Activated T-helper 1 cell treated with anti-CD3 and anti-CD28 coated beads, Interleukin-12 subunit alpha, Interleukin-12 subunit beta, Interleukin-2, Interleukin-4 antibody, amounts not matched to agents 30 ng/mL and 10 ng/mL and 1 ng/mL, durations not matched to agents 14 hours and 24 hours and 36 hours (primary cell): ENCODE measurements at regions not wholly inside any gene's neighbourhood (a gene's known extent, or its start where the extent isn't known, plus 50 kb on each side); places are given as distances from the start of the nearest gene placed in this dataset.
"Not testable (repeated sequence)": the region's sequence is repeated elsewhere in the genome, so short reads cannot be mapped to it uniquely, and the experiment has no call there.

Experiments
- DNase-seq: peaks from one replicate; pipeline ENCODE4 v3.0.0; 2021; ENCODE audit warnings: low spot score
- H3K27ac Mint-ChIP-seq: one replicate; pipeline ENCODE4 v1.8.0; 2021; ENCODE audit warnings: mild to moderate bottlenecking, mixed read lengths
- H3K27me3 Mint-ChIP-seq: one replicate; pipeline ENCODE4 v1.8.0; 2022; ENCODE audit warnings: mild to moderate bottlenecking, moderate library complexity, mixed read lengths; ENCODE audit not compliant: insufficient read depth
- H3K36me3 Mint-ChIP-seq: one replicate; pipeline ENCODE4 v1.8.0; 2021; ENCODE audit warnings: low read depth, mixed read lengths
- H3K4me1 Mint-ChIP-seq: one replicate; pipeline ENCODE4 v1.8.0; 2021; ENCODE audit warnings: low read depth, mixed read lengths
- H3K4me3 Mint-ChIP-seq: one replicate; pipeline ENCODE4 v1.8.0; 2021; ENCODE audit warnings: mild to moderate bottlenecking, moderate library complexity, mixed read lengths
- H3K9me3 Mint-ChIP-seq: one replicate; pipeline ENCODE4 v1.8.0; 2021; ENCODE audit warnings: mixed read lengths
- intact Hi-C: fragments of 100-400 bp; cut with micrococcal nuclease; formaldehyde crosslinking; loops from one replicate; pipeline ENCODE4 v1.15.1; 2024

DNA sequence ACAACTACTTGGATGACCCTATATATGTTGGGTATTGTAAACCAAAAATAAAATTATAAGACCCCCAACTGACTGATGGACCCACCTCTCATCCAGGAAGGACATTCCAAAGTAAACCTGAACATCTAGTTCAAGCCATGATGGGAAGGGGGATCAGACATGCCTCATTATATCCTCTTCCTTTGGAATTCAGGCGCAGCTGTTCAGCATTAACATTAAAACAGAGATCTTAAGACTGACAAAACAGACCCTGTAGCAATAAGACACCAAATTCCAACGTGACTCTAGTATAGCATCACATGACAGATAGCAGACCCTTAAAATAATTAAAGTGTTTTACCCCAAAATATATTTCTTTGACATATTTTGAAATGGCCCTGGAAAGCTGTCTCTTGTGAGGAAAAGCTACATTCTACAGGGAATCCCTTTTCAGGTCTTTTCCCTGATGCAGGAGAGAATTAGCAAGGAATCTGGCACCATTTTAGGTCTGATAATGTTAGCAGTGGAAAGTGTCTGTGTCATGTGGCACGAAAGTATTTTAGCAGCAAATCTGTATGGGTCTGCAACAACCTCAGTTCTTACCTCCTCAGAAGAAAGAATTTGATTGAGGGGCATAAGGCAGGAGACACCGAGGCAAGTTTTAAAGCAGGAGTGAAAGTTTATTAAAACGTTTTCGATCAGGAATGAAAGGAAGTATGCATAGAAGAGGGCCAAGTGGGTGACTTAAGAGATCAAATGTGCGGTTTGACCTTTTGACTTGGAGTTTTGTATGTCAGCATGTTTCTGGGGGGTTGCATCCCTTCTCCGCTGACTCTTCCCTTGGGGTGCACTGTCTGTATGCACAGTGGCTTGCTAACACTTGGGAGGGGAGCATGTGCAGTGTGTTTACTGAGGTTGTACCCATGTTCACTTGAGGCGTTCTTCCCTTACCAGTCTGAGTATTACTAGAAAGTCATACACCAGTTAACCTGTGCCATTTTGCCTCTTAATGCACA, 236.6 kb upstream of the PPP1R3A start:
- intact Hi-C loops = no loop called here
- Mint-ChIP-seq H3K36me3 (no peaks in the 10 kb centered on the region), H3K4me1 (no peaks in the 10 kb centered on the region), H3K9me3 (no peaks in the 10 kb centered on the region), H3K27me3 (no peaks in the 10 kb centered on the region), H3K4me3 (no peak overlapping the region), H3K27ac (no peak overlapping the region)
- DNase-seq = no peak

DNA sequence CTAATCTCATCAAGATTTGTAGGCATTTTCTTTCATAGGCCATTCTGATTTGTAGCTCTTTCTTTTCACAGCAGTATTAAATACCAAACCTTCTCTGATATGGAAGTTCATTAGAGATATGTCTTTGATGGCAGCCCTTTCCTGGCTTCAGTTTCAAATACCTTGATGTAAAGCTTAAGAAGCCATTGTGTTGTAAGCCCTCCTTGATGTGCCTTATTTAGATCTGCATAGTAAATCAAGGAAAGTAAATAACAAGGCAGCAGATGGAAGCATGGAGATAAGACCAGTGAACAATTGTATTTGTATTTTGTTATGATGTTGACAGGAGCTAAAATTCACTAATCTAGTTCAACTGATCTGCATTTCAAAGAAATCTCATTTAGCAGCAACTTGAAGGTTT, 234.9 kb upstream of the PPP1R3A start:
- DNase-seq = no peak
- Mint-ChIP-seq H3K36me3 (no peaks in the 10 kb centered on the region), H3K27ac (no peak overlapping the region), H3K9me3 (no peaks in the 10 kb centered on the region), H3K4me1 (no peaks in the 10 kb centered on the region), H3K4me3 (no peak overlapping the region), H3K27me3 (no peaks in the 10 kb centered on the region)
- intact Hi-C loops = no loop called here

- no peaks in the 10 kb centered on the region for H3K27me3 Mint-ChIP-seq
Measured at GRCh38 chr7:114152314-114152938, 233.6 kb upstream of the PPP1R3A start.

DNA sequence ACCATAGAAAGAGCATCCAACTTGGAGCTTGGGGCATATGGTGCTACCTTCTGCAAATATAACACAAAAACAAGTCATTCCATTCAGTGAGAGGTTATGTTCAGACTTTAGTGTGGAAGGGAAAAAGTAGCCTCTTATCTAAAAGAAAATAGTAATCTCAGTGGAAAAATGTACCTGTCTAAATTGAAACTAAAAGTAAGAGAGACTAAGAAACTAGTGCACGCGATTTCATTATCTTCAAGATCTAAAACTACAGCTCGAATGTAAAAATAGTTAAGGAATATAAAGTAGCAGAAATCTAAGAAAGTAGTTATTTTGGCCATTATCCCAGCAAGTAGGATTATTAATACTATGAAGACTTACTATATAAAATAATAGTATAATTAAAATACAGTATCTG, 233.0 kb upstream of the PPP1R3A start:
- Mint-ChIP-seq H3K27ac (no peak overlapping the region), H3K27me3 (no peaks in the 10 kb centered on the region), H3K4me3 (no peak overlapping the region), H3K36me3 (no peaks in the 10 kb centered on the region), H3K9me3 (no peaks in the 10 kb centered on the region), H3K4me1 (no peaks in the 10 kb centered on the region)
- no peak for DNase-seq
- intact Hi-C loops = no loop called here

More at GRCh38 chr7:114152314-114152938, 233.6 kb upstream of the PPP1R3A start:
- Mint-ChIP-seq H3K36me3 (no peaks in the 10 kb centered on the region), H3K9me3 (no peaks in the 10 kb centered on the region), H3K27ac (no peak overlapping the region), H3K4me1 (no peaks in the 10 kb centered on the region), H3K4me3 (no peak overlapping the region)
- no peak for DNase-seq
- intact Hi-C loops = no loop called here

DNA sequence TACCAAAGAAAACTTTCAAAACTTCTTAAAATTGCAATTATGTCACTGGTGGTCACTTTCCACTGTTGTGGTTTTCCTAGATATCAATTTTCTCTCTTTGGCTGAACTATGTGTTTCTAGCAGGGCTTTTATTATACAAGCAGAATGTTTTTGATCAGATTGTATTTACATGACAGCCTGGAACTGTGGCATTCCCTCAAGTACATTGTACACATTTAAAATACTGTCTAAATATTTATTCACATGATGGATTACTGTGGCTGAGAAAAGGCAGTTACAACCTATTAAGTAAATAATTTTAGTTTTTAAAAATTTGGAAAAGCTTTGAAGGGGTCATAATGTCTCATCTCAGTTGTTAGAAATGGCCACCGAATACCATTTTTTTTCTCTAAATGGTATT, 231.9 kb upstream of the PPP1R3A start:
- H3K9me3 Mint-ChIP-seq = no peaks in the 10 kb centered on the region
- intact Hi-C loops = no loop called here

DNA sequence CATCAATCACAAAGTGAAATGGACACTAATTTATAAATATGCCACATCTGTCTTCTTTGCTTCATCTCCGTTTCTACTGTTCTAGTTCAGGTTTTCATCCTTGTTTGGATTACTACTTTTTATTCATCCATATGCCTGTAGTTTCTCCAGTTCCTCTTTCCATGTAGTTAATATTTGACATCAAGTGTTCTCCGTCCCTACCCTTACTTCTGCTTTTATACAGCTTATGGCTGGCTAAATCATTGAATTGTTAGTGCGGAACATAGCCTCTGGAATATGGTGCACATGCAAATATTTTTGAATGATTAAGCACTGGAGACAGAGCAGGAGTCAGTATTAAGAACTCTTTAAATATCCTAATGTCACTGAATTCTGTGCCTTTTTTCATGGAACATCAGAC, 230.0 kb upstream of the PPP1R3A start:
- no peaks in the 10 kb centered on the region for H3K27me3 Mint-ChIP-seq
- no peak for DNase-seq
- H3K4me1 Mint-ChIP-seq = no peaks in the 10 kb centered on the region
- H3K27ac Mint-ChIP-seq = no peak overlapping the region
- H3K4me3 Mint-ChIP-seq = no peak overlapping the region
- H3K36me3 Mint-ChIP-seq = no peaks in the 10 kb centered on the region
- no peaks in the 10 kb centered on the region for H3K9me3 Mint-ChIP-seq
- intact Hi-C loops = no loop called here

More for the DNA sequence above, 231.9 kb upstream of the PPP1R3A start:
- no peak overlapping the region for H3K27ac Mint-ChIP-seq
- H3K36me3 Mint-ChIP-seq = no peaks in the 10 kb centered on the region
- no peaks in the 10 kb centered on the region for H3K27me3 Mint-ChIP-seq
- no peak overlapping the region for H3K4me3 Mint-ChIP-seq
- DNase-seq = no peak
- no peaks in the 10 kb centered on the region for H3K4me1 Mint-ChIP-seq

DNA sequence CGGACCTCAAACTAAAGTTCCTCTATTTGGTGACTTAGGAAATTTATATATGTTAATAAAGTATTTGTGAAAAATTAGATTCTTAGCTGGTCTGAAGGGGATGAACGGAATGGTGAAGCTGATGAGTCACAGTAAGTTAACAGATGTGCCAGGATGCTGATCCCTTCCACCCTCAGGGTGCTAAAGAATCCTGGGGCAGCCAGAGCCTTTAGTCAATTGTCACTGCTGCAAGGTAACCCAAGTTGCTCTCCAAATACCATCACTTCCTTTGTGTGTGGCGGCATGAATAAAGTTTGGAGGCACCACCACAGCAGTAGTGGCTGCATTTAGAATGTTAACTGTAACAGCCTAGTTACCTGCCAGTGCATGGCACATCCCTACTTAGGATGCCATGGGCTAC, 222.6 kb upstream of the PPP1R3A start:
- Mint-ChIP-seq H3K9me3 (no peaks in the 10 kb centered on the region), H3K4me3 (no peak overlapping the region), H3K4me1 (no peaks in the 10 kb centered on the region), H3K27me3 (no peaks in the 10 kb centered on the region), H3K36me3 (no peaks in the 10 kb centered on the region), H3K27ac (no peak overlapping the region)
- DNase-seq = no peak
- intact Hi-C loops = no loop called here

DNA sequence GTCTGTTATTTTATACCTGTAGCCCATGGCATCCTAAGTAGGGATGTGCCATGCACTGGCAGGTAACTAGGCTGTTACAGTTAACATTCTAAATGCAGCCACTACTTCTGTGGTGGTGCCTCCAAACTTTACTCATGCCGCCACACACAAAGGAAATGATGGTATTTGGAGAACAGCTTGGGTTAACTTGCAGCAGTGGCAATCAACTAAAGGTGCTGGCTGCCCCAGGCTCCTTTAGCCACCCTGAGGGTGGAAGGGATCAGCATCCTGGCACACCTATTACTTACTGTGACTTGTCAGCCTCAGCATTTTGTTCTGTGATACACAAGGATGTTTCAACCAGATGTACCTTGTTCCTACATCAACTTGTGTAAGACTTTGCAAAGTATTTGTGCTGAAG, 221.8 kb upstream of the PPP1R3A start:
- Mint-ChIP-seq H3K27me3 (no peaks in the 10 kb centered on the region), H3K27ac (no peak overlapping the region), H3K4me3 (no peak overlapping the region), H3K4me1 (no peaks in the 10 kb centered on the region), H3K9me3 (no peaks in the 10 kb centered on the region), H3K36me3 (no peaks in the 10 kb centered on the region)
- intact Hi-C loops = no loop called here
- no peak for DNase-seq

DNA sequence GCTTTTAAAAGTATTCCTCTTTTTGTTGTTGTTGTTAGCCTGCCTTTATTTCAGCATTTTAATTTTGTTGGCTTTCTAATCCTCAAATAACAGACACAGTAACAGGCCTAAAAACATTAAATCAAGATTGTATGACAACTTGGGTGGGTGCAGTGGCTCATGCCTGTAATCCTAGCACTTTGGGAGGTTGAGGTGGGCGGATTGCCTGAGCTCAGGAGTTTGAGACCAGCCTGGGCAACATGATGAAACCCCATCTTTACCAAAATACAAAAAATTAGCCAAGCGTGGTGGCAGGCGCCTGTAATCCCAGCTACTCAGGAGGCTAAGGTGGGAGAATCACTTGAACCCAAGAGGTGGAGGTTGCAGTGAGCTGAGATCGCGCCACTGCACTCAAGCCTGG, 220.9 kb upstream of the PPP1R3A start:
- DNase-seq, intact Hi-C loops, H3K36me3 Mint-ChIP-seq, H3K4me3 Mint-ChIP-seq, H3K9me3 Mint-ChIP-seq, H3K27me3 Mint-ChIP-seq, H3K27ac Mint-ChIP-seq, H3K4me1 Mint-ChIP-seq: not testable (repeated sequence)

- Mint-ChIP-seq H3K27ac (no peak overlapping the region), H3K4me1 (no peaks in the 10 kb centered on the region), H3K9me3 (no peaks in the 10 kb centered on the region), H3K36me3 (no peaks in the 10 kb centered on the region), H3K27me3 (no peaks in the 10 kb centered on the region), H3K4me3 (no peak overlapping the region)
- intact Hi-C loops = no loop called here
- no peak for DNase-seq
Measured at GRCh38 chr7:114138587-114138986, 219.8 kb upstream of the PPP1R3A start.

GRCh38 chr7:114133717-114134116, 214.9 kb upstream of the PPP1R3A start:
- Mint-ChIP-seq H3K27ac (no peak overlapping the region), H3K27me3 (no peaks in the 10 kb centered on the region), H3K36me3 (no peaks in the 10 kb centered on the region), H3K4me1 (no peaks in the 10 kb centered on the region), H3K9me3 (no peaks in the 10 kb centered on the region), H3K4me3 (no peak overlapping the region)
- intact Hi-C loops = no loop called here
- DNase-seq = no peak

DNA sequence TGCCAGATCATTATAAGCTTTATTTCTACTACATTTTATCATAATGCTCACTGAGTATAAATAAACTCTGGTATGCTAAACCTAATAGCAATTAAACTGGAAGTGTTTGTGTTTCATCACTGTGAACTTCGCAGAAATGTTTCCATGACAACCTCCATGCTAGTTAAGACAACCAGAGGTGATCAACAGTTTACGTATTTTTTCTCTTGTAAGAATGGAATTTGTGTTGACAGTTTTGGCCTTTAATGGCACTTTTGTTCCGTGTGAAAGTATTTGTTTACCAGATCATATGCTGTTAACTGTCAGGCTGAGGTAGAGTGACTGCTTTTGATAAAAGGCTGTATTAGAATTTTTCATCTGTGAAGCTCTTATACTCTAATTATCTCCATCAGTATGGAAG, 212.1 kb upstream of the PPP1R3A start:
- no peak for DNase-seq
- Mint-ChIP-seq H3K9me3 (no peaks in the 10 kb centered on the region), H3K27ac (no peak overlapping the region), H3K4me1 (no peaks in the 10 kb centered on the region), H3K27me3 (no peaks in the 10 kb centered on the region), H3K36me3 (no peaks in the 10 kb centered on the region), H3K4me3 (no peak overlapping the region)
- intact Hi-C loops = no loop called here

GRCh38 chr7:114128880-114129279, 210.1 kb upstream of the PPP1R3A start:
- Mint-ChIP-seq H3K4me1 (no peaks in the 10 kb centered on the region), H3K9me3 (no peaks in the 10 kb centered on the region), H3K27ac (no peak overlapping the region), H3K36me3 (no peaks in the 10 kb centered on the region), H3K27me3 (no peaks in the 10 kb centered on the region), H3K4me3 (no peak overlapping the region)
- DNase-seq = no peak
- intact Hi-C loops = no loop called here
